ENCODE measurements at regions not wholly inside any gene's neighbourhood (a gene's known extent, or its start where the extent isn't known, plus 50 kb on each side); places are given as distances from the start of the nearest gene placed in this dataset.

DNA sequence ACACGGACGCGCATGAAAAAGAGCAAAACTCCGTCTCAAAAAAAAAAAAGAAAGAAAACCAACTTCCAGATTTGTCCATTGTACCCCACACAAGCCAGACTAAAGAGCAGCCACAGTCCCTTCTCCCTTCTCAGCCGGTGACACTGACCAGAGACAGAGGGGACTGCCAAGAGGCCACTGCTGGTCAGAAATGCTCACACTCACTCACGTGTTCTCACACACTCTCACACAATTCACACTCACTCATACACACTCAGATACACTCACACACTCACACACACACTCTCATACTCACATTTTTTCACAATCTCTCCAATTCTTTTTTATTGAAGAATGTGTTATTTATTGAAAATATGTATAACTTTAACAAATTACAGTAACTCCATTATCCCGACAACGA lies 90.8 kb upstream of the RAB4A start:
- DNase-seq (ENCODE audit: insufficient read length, low spot score), result no peak
- no peak for TF ChIP-seq POU2F2 (IDR thresholded peaks at IDR 0.05; ENCODE audit: low read depth, low read length)
- TF ChIP-seq TAF1 (IDR thresholded peaks at IDR 0.05; ENCODE audit: low read depth, low read length), result no peak
- no peak for TF ChIP-seq POLR2AphosphoS5 (IDR thresholded peaks at IDR 0.05; ENCODE audit: low read depth, low read length)
- no peak for TF ChIP-seq POLR2A (IDR thresholded peaks at IDR 0.05; ENCODE audit: low read depth, low read length)
- no peak for TF ChIP-seq PAX5 (IDR thresholded peaks at IDR 0.05; ENCODE audit: insufficient read depth, low read length, severe bottlenecking)
- no peak for TF ChIP-seq SPI1 (IDR thresholded peaks at IDR 0.05; ENCODE audit: low read depth, low read length)
- FAIRE-seq, result no peak

DNA sequence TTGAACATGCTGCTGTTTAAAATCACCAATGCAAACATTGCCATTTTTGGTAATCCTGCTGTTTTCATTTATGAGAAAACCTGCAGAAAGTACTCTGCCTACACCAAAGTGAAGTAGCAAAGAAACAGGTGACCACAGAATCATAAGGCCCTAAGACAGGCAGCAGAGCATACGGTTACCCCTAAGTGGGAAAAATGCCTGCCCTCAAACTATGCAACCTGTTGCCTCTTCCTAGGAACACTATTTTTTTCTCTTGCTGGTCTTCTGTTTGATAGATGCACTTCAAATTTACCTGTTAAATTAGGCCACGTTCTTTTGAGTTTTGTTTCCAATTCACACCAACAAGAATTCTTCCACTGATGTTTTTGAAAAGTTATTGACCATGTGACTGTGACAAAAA lies 89.5 kb upstream of the RAB4A start:
- FAIRE-seq (no peak), DNase-seq (ENCODE audit: insufficient read length, low spot score) (no peak)
- TF ChIP-seq POLR2AphosphoS5 (IDR thresholded peaks at IDR 0.05; ENCODE audit: low read depth, low read length), result no peak
- no peak for TF ChIP-seq PAX5 (IDR thresholded peaks at IDR 0.05; ENCODE audit: insufficient read depth, low read length, severe bottlenecking)
- no peak for TF ChIP-seq POLR2A (IDR thresholded peaks at IDR 0.05; ENCODE audit: low read depth, low read length)
- TF ChIP-seq SPI1 (IDR thresholded peaks at IDR 0.05; ENCODE audit: low read depth, low read length), result no peak
- TF ChIP-seq POU2F2 (IDR thresholded peaks at IDR 0.05; ENCODE audit: low read depth, low read length), result no peak
- TF ChIP-seq TAF1 (IDR thresholded peaks at IDR 0.05; ENCODE audit: low read depth, low read length), result no peak

DNA sequence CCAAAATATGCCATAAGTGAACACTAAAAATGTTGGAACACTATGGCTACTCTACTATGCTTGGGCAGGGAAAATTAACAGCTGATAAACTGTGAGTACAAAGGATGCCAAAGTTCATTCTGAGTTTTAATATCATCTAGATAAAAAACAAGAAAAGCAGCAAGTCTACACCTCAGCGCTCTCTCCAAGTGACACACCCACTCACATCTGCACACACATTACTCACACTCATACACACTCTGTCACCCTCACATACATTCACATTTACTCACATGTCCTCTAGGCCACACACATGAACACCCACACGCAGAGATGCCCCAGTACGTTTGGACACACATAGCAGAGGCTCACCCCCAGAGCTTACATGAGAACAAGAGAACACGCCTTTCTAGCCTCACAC lies 87.3 kb upstream of the RAB4A start:
- TF ChIP-seq POLR2AphosphoS5 (IDR thresholded peaks at IDR 0.05; ENCODE audit: low read depth, low read length), result no peak
- TF ChIP-seq TAF1 (IDR thresholded peaks at IDR 0.05; ENCODE audit: low read depth, low read length), result no peak
- no peak for TF ChIP-seq PAX5 (IDR thresholded peaks at IDR 0.05; ENCODE audit: insufficient read depth, low read length, severe bottlenecking)
- TF ChIP-seq POU2F2 (IDR thresholded peaks at IDR 0.05; ENCODE audit: low read depth, low read length), result no peak
- no peak for TF ChIP-seq SPI1 (IDR thresholded peaks at IDR 0.05; ENCODE audit: low read depth, low read length)
- no peak for TF ChIP-seq POLR2A (IDR thresholded peaks at IDR 0.05; ENCODE audit: low read depth, low read length)
- DNase-seq (ENCODE audit: insufficient read length, low spot score) (no peak), FAIRE-seq (no peak)

DNA sequence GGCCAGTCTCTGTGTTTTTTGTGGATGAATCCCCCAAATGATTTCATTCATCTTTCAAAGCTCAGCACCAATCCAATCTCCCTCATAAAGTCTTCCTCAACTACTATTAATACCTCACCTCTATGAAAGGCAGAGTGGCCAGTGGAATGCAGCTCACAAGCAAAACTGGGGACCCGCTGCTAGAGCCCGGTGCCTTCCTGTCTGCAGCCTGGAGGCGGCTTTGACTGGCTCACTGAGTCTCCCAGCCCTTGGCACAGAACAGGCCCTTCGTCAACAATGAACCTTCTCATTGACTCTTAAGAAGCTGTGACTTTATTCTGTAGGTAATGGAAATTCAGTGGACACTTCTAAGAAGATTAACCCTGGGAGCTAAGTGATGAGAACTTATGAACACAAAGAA lies 86.8 kb upstream of the RAB4A start:
- DNase-seq (ENCODE audit: insufficient read length, low spot score) (no peak), FAIRE-seq (no peak)
- no peak for TF ChIP-seq POLR2AphosphoS5 (IDR thresholded peaks at IDR 0.05; ENCODE audit: low read depth, low read length)
- TF ChIP-seq POLR2A (IDR thresholded peaks at IDR 0.05; ENCODE audit: low read depth, low read length), result no peak
- TF ChIP-seq POU2F2 (IDR thresholded peaks at IDR 0.05; ENCODE audit: low read depth, low read length), result no peak
- no peak for TF ChIP-seq TAF1 (IDR thresholded peaks at IDR 0.05; ENCODE audit: low read depth, low read length)
- no peak for TF ChIP-seq PAX5 (IDR thresholded peaks at IDR 0.05; ENCODE audit: insufficient read depth, low read length, severe bottlenecking)
- no peak for TF ChIP-seq SPI1 (IDR thresholded peaks at IDR 0.05; ENCODE audit: low read depth, low read length)

DNA sequence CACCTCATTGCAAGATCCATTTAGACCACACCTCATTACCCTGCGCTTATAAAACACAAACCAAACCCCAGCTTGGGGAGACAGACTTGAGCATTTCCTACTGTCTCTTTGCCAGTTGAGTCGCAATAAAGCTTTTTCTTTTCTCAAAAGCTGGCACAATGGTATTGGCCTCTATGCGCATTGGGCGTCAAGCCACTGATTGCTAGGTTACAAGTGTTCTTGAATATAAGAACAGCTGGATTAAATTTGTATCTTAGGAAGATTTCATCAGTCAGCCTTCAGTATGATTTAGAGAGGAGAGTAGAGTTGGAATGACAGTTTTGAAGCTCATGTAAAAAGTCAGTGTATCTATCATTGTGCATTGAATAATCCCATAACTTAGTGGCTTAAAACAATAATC lies 84.9 kb upstream of the RAB4A start:
- no peak for DNase-seq (ENCODE audit: insufficient read length, low spot score)
- FAIRE-seq, result no peak
- TF ChIP-seq POLR2AphosphoS5 (IDR thresholded peaks at IDR 0.05; ENCODE audit: low read depth, low read length), result no peak
- TF ChIP-seq PAX5 (IDR thresholded peaks at IDR 0.05; ENCODE audit: insufficient read depth, low read length, severe bottlenecking), result no peak
- no peak for TF ChIP-seq SPI1 (IDR thresholded peaks at IDR 0.05; ENCODE audit: low read depth, low read length)
- no peak for TF ChIP-seq POU2F2 (IDR thresholded peaks at IDR 0.05; ENCODE audit: low read depth, low read length)
- no peak for TF ChIP-seq POLR2A (IDR thresholded peaks at IDR 0.05; ENCODE audit: low read depth, low read length)
- no peak for TF ChIP-seq TAF1 (IDR thresholded peaks at IDR 0.05; ENCODE audit: low read depth, low read length)

DNA sequence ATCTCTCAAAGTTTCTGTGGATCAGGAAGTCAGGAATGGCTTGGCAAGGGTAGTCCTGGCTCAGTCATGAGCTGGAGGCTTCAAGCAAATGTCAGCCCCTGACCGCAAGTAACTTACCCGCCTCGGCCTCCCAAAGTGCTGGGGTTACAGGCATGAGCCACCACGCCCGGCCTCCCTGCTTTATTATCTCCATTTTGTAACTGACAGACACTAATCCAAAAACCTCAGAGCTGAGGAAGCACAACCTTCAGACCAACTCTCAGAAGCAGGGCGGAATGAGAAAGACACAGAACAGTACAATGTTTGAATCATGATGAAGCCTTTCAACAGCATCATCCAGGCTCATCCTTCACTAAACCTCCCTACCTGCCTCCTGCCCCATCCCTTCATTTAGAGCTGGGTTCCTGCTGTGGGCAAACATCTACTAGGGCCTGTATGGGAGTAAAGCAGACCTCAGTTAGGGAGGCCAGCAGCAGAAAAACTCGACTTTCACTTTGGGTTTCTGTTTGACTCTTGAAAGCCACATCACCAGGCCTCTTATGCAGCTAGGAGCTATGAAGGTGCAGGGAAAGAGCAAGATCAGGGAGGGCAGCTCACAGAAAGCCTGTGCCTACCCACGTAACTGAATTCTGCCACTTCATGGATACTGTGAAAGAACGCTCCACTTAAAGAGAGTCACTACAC lies 84.4 kb upstream of the RAB4A start:
- TF ChIP-seq POLR2A (IDR thresholded peaks at IDR 0.05; ENCODE audit: low read depth, low read length) (no peak), SPI1 (IDR thresholded peaks at IDR 0.05; ENCODE audit: low read depth, low read length) (no peak), POLR2AphosphoS5 (IDR thresholded peaks at IDR 0.05; ENCODE audit: low read depth, low read length) (no peak), TAF1 (IDR thresholded peaks at IDR 0.05; ENCODE audit: low read depth, low read length) (no peak), POU2F2 (IDR thresholded peaks at IDR 0.05; ENCODE audit: low read depth, low read length) (no peak), PAX5 (IDR thresholded peaks at IDR 0.05; ENCODE audit: insufficient read depth, low read length, severe bottlenecking) (no peak)
- FAIRE-seq (peak; percentile 83), DNase-seq (ENCODE audit: insufficient read length, low spot score) (peak; percentile 65)

DNA sequence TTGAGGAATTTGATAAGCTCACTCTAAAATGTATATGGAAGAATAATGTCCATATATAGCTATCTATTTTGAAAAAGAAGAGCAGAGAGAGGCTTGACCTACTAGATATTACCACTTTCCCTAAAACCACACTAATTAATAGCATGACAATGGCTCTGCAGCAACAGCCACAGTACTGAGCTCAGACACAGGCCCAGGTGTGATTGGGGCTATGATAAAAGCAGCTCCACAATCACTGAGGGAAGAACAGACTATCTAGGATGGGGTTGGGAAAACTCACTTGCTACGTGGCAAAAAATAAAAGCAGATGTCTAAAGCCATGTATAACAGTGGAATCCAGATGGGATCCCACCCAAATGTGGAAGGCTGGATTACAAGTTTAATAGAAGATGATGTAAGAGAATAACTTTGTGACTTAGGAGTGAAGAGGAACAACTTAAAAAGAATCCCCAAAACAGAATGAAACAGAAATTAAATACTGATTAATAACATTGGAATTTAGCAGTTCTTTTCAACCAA lies 80.8 kb upstream of the RAB4A start:
- DNase-seq (ENCODE audit: insufficient read length, low spot score) (no peak), FAIRE-seq (no peak)
- TF ChIP-seq TAF1 (IDR thresholded peaks at IDR 0.05; ENCODE audit: low read depth, low read length) (no peak), POLR2AphosphoS5 (IDR thresholded peaks at IDR 0.05; ENCODE audit: low read depth, low read length) (no peak), SPI1 (IDR thresholded peaks at IDR 0.05; ENCODE audit: low read depth, low read length) (no peak), PAX5 (IDR thresholded peaks at IDR 0.05; ENCODE audit: insufficient read depth, low read length, severe bottlenecking) (no peak)

DNA sequence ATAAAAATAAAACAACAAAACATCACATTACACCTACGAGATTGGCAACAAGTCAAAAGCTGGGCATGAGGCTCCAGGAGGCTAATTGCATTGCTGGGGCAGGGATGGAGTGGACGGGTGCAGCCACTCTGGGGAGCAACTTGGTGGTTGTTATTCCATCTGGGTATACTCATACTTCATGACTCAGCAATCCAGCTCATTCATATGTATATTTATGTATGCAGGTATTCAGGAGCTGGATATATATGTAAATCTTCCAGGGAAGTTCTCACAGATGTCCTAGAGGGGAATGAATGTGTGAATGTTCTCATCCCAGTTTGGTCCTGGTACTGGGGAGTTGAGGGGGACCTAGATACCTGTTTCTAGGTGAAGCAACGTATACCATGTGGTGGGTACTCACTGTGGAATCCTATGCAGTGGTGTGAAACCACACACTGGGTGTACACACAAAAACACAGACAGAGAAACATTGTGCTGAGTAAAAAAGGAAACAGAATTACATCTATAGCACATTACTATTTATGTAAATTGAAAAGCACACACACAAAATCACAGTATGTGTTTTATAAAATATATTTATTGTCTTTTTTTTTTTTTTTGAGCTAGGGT lies 79.7 kb upstream of the RAB4A start:
- DNase-seq (ENCODE audit: insufficient read length, low spot score) (no peak), FAIRE-seq (no peak)
- no peak for TF ChIP-seq TAF1 (IDR thresholded peaks at IDR 0.05; ENCODE audit: low read depth, low read length)
- TF ChIP-seq PAX5 (IDR thresholded peaks at IDR 0.05; ENCODE audit: insufficient read depth, low read length, severe bottlenecking), result no peak
- TF ChIP-seq POLR2A (IDR thresholded peaks at IDR 0.05; ENCODE audit: low read depth, low read length), result no peak
- TF ChIP-seq SPI1 (IDR thresholded peaks at IDR 0.05; ENCODE audit: low read depth, low read length), result no peak
- TF ChIP-seq POU2F2 (IDR thresholded peaks at IDR 0.05; ENCODE audit: low read depth, low read length), result no peak
- no peak for TF ChIP-seq POLR2AphosphoS5 (IDR thresholded peaks at IDR 0.05; ENCODE audit: low read depth, low read length)

DNA sequence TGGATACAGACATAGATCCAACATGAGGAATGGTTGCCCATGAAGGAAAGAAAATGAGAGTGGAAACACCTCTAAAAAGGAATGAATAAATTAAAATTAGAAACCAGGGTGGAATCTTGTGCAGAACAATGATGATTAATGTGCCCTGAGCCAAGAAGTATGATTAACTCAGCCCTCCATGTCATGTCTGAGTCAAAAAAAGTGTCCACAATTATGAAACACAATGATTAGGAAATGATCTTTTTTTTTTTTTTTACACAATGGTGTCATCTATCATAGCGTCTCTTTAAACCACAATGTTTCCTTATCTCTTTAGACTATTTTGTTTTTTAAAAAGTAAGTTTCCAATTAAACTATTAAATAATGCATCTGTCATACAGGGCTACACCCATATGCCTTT lies 78.9 kb upstream of the RAB4A start:
- FAIRE-seq (no peak), DNase-seq (ENCODE audit: insufficient read length, low spot score) (no peak)
- TF ChIP-seq PAX5 (IDR thresholded peaks at IDR 0.05; ENCODE audit: insufficient read depth, low read length, severe bottlenecking) (no peak), TAF1 (IDR thresholded peaks at IDR 0.05; ENCODE audit: low read depth, low read length) (no peak), SPI1 (IDR thresholded peaks at IDR 0.05; ENCODE audit: low read depth, low read length) (no peak)

Data from GM12891 (cell line).